ENCODE measurements at regions not wholly inside any gene's neighbourhood (a gene's known extent, or its start where the extent isn't known, plus 50 kb on each side); places are given as distances from the start of the nearest gene placed in this dataset.
"Not testable (repeated sequence)": the region's sequence is repeated elsewhere in the genome, so short reads cannot be mapped to it uniquely, and the experiment has no call there.

DNA sequence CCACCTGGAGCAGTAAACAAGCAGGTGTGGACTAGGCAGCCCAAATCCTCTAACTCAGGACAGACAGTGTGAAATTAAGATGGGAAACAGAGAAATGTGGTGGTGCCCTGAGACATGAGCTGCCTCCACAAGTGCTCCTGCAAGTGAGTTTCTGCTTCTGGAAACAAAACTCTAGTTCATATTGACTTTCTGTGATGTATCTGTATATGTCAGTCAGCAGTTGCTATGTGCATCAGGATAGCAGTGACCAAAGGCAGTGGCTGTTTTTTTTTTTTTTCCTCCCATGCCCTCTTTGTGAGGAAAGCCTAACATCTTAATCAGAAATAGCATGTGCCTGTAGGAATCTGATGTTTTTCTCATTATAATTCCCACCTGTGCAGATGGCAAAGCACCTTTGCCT is 318.4 kb upstream of the SEMA6A start:
- in situ Hi-C loops (cut with HindIII; ENCODE audit: low sequenced_read_pairs): no loop called here

DNA sequence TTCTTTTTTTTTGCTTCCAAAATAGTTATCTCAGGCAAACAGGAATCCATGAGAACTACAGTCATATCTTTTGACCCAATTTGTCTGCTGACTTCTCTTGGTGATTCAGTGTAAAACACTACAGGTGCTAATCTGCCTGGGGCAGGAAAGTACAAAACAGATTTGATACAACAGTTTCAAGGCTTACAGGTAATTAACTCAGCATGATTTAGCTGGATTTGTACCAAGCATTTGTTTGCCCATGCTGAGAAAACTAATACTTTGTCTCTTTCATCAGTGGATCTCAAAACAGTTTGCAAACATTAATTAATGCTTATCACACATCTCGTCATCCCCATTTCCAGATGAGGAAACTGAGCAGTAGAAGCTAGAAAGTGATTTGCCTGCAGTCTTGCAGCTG is 312.5 kb upstream of the SEMA6A start:
- in situ Hi-C loops (cut with HindIII; ENCODE audit: low sequenced_read_pairs): no loop called here

DNA sequence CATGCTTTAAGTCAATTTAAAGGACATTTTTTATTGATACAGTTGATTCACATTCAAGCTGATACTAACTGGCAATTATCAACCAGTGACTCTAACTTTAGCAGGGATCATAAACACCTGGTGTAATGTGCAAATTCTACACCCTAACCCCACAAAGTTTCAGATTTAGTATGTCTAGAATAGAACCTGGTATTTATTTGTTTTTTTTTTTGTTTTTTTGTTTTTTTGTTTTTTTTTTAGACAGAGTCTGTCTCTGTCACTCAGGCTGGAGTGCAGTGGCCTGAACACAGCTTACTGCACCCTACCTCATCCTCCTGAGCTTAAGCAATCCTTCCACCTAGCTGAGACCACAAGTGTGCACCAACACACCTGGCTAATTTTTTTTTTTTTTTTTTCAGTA is 311.2 kb upstream of the SEMA6A start:
- in situ Hi-C loops (cut with HindIII; ENCODE audit: low sequenced_read_pairs): no loop called here

DNA sequence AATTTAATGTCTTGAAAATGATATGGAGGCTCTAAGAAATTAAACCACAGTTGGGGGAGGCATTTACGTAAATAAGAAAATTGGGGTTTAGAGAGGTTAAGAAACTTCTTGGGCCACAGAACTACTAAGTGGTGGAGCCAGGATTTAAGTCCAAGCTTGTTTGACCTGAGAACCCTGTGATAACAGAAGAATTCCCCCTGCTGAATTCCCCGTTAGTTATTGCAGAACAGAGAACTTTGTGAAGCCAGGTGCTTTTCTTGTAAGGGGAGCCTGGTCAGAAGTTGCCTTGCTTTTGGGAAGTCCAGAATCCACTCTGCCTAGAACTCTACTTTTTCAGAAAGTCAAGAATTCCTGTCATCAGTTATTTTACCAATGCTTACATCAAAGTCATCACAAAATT is 309.3 kb upstream of the SEMA6A start:
- in situ Hi-C loops (cut with HindIII; ENCODE audit: low sequenced_read_pairs): no loop called here

DNA sequence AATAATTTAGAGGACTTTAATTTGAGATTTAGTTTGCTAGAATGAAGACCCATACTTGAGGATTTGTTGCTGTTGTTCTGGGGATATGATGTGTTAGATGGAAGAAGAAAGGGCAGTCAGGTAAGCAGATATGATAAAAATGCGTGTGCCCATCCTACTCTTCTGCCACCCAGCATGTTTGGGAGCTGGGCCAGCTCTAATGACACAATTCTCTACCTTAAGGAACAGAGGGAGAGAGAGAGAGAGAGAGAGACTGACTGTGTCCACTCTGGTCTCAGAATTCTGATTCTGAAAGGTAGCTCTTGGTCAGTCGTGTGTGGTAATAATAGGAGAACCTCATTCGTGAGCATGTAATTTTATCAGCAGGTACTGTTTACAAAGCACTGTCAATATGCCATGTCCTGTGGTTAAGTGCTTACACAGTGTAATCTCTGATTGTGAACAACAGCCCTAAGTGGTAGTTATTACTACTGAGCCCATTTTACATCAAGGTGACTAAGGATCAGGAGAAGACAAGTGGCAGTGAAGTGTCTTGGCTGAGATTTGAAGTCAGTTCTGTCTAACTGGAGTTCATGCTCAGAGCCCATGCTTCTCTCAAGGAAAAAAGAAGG is 307.4 kb upstream of the SEMA6A start:
- in situ Hi-C loops (cut with HindIII; ENCODE audit: low sequenced_read_pairs): no loop called here

DNA sequence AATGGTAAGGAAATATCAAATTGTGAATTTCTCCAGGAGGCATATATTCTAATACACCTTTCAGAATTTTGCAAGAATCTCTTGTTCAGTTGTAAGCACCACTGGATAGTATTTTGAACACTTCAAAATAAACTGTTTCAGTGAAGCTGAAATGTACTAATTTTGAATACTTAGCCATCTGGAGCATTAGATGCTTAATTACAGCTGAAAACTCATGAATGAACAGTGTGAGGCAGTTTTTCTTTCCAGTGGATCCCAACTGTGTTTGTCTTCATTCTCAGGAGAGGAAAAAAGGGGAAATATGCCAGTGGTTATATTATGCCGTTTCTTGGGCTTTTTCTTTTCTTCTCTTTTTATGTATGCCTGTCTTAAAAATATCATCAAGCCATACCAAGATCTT is 306.0 kb upstream of the SEMA6A start:
- in situ Hi-C loops (cut with HindIII; ENCODE audit: low sequenced_read_pairs): no loop called here

DNA sequence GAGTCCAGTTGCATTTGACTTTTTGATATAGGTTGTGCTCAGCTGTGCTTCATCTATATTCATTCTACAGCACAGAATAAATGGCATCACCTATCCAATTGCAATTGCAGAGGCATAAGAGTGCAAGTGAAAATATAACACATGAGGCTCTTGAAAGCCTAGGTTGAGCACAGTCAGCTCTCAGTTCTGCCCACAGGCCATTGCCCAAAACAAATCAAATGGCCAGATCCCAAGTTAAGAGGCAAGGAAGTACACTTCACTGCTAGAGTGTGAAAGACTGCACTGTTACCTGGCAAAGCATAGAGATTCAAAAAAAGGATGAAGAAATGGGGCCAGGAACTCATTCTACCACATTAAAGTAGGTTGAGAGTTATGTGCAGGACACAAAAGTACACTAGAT is 305.5 kb upstream of the SEMA6A start:
- in situ Hi-C loops (cut with HindIII; ENCODE audit: low sequenced_read_pairs): no loop called here

DNA sequence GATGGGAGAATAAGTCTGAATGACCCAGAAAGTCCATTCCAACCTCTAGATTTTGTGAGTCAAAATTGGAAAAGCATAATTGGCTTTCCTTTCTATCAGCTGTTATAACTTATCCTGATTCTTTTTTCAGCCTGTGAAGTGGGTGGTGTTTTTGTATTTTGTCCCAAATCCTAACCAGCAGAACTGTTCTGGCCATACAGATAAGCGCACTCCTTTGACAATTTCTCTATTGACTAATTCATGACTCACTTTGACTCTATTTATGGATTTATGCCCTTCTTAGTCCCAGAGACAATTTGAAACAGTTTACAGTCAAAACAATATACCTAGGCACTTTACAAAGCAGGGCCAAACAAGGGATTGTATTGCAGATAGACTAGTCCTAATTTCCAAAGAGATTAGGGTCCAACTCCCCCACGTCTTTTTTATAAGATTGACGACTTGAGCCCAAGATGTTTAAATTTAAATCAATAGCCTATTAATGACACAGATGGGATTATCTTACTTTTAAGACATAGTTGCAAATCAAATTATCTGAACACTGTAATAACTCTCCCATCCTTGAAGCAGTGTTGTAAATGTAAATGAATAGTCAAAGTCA is 301.7 kb upstream of the SEMA6A start:
- in situ Hi-C loops (cut with HindIII; ENCODE audit: low sequenced_read_pairs): no loop called here

DNA sequence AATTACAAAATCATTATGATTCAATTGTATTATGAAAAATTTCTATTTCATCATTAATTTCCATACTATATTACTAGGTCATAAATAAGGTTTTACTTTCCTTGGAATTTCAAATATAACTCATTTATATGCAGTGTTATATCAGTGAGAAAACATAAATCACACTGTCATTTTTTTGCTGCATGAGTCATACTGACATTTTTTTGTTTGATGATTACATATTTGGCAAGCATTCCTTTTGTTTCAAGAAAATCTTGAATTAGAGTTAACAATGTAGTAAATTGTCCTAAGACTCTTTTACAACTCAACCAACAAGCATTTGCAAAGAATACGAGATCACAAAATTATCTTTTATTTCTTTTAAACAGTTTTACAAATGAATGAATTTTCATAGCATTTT is 298.4 kb upstream of the SEMA6A start:
- in situ Hi-C loops (cut with HindIII; ENCODE audit: low sequenced_read_pairs): no loop called here

DNA sequence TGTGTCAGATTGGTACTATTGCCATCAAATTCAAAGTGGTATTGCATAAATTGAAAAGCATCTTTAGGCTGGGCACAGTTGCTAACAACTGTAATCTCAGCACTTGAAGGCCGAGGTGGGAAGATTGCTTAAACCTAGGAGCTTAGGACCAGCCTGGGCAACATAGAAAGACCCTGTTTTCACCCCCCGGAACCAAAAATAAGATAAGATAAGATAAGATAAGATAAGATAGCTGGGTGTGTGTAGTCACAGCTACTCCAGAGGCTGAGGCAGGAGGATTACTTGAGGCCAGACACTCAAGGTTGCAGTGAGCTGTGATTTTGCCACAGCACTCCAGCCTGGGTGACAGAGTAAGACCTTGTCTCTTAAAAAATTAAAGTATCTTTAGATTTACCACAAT is 297.9 kb upstream of the SEMA6A start:
- in situ Hi-C loops (cut with HindIII; ENCODE audit: low sequenced_read_pairs): no loop called here

DNA sequence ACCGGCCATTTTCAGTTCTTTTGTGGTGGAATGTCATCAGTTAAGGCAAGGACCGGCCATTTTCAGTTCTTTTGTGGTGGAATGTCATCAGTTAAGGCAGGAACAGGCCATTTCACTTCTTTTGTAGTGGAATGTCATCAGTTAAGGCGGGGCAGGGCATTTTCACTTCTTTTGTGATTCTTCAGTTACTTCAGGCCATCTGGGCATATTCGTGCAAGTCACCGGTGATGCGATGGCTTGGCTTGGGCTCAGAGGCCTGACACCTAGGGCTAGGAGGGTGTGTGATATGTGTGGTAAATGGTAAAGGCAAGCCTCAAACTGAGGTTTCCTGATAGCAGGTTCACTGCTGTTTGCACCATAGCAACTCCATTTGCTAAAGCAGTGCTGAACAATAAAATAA is 293.2 kb upstream of the SEMA6A start:
- in situ Hi-C loops (cut with HindIII; ENCODE audit: low sequenced_read_pairs): not testable (repeated sequence)

DNA sequence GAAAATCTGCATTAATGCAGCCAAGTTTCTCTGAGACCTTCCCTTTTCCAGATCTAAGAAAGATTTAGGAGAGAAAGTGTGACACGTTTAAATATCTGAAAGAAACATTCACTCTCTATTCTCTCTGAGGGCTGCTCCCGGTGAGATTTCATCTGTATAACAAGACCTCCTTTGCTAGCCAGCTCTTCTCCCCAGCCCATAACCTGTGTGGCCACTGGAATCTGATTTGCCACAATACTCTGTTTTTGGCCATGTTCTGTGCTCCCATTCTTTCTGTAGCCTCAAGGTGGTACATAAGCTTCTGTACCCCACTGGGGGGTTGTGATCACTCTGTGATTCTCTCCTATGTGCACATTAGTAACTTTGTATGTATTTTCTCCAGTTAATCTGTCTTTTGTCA is 291.0 kb upstream of the SEMA6A start:
- in situ Hi-C loops (cut with HindIII; ENCODE audit: low sequenced_read_pairs): no loop called here

DNA sequence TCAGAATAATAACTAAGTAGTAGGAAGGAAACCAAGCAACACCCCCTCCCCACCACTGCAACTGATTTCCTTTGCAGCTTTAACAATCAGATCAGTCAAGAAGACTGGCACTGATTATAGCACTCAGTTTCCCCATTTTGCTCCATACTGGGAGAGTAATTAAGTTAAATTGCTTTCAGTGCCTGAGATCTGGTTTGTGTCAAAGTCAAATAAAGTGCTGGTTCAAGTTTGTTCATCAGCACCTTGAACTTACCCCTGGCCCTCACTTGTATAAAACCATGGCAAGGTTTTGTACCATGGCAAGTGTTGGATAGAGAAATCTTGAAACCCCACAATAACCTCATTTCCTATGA is 290.2 kb upstream of the SEMA6A start:
- in situ Hi-C loops (cut with HindIII; ENCODE audit: low sequenced_read_pairs): no loop called here

DNA sequence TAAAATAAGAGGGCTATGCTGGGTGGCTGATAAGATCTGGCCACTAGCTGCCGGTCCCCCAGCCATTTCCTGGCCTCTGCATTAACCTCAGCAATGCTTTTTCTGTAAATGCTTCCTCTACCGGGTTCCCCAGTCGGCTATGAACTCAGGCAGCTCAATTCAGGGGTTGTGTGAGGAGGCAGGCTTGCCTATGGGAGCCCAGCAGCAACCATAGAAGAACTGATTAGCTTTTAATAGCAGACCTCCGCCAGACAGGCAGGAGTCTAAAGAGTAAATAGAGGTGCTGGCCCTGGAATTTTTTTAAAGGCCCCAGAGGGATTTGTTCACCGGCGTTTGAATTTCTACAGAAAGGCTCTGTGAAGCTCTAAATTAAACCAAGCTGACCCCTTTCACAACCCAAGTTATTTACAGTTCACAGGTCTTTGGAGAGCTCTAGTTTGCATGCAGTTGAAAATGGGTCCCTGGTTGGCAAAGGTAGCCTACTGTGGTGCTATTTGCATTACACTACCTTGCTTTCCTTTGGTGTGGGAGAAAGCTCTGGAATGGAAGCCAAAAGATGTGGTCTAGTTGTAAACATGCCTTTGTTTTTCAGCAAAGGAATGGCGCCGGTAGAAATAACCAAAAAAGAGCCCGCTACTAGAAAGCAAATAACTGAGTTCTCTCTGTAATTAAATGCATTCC is 289.7 kb upstream of the SEMA6A start:
- in situ Hi-C loops (cut with HindIII; ENCODE audit: low sequenced_read_pairs): no loop called here

DNA sequence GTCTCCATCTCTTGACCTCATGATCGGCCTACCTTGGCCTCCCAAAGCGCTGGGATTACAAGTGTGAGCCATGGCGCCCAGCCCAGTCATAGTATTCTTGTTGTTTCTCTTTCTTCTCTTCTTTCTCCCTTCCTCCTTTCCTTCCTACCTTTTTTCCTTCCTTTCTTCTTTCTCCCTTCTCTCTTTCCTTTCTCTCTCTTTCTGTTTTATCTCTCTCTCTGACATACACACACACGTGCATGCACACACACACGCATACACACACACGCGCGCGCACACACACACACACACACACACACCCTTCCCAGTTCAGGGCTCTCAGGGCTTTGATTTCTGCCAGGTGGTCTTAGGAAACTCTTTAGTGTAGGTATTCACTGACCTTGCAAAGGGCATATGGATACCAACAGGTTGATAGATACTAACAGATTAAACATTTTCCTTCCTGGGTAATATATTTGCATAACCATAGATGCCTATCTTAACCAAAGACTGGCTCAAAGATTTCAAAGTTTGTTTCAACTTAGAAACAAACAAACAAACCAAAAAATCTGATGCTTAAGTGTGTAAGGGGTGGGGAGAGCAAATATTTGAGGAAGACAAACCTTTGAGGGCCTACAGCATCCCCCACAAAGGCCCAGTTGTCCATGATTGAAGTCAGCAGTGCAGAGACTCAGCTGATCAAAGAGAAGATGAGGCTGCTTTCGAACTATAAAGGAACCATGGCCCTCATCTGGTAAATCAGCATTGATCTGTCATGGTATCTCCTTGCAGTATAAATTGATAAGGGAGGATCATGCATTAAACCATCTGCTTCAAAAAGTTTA is 288.2 kb upstream of the SEMA6A start:
- in situ Hi-C loops (cut with HindIII; ENCODE audit: low sequenced_read_pairs): no loop called here

DNA sequence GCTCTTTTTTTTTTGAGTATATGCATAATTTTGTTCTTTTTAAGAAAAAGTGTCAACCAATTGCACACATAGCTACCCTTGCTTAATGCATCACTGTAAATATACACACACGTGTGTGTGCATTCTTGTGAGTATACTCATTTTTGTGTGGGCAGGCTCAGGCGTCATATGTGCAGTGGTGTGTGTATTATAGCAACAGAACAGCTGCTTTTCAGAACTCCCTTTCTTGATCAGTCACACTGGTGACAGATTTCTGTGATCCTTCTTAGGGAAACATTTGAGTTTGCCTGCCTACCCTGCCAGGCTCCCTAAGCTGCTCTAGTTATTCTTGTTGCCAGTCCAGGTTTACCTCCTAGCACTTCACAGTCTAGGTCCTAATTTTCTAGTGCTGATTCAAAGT is 287.0 kb upstream of the SEMA6A start:
- in situ Hi-C loops (cut with HindIII; ENCODE audit: low sequenced_read_pairs): no loop called here

DNA sequence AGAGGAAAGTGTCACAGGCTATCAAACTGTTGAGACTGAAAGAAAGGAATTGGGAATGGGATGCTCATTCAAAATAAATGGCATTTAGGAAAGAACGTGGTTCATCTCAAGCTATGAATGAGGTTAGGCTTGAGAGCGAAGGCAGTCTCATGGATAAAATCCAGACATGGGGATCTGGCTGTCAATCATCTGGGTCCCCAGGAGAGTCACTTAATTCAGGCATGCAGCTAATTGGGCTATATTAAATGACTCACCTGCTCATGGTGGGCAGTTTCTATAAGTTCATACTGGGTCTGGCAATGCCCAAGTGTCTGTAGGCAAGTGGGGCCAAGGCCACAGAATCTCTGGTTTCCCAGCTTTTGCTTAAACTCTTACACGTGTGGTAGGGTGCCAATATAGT is 286.5 kb upstream of the SEMA6A start:
- in situ Hi-C loops (cut with HindIII; ENCODE audit: low sequenced_read_pairs): no loop called here

DNA sequence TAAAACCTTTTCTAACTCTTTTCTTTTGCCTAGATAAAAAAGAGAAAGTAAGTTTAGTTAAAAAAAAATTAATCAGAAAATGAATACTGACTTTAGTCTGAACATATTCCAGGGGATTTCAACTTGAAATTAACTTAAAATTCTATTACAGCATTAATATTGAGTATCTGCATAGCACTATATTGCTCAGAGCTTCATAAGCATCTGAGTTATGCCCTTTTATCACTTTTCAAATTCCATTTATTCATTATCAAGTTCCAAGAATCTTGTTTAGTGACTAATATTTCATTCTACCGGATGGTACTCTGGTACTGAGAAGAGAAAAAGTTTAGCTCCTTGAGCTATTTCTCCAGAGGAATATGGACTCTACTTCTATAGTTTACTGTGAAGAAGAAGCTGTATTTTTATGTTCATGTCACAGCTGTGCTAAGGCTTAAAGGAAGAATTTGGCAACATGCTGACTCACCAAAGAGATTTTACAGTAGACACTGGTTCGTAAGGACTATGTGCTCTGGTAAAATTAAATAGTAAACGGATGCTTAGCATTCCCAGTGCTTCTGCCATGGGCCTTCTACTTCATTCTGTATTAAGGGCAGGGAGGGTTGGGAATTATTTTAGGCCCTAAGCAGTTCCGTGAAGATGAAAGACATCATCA is 285.2 kb upstream of the SEMA6A start:
- in situ Hi-C loops (cut with HindIII; ENCODE audit: low sequenced_read_pairs): no loop called here

DNA sequence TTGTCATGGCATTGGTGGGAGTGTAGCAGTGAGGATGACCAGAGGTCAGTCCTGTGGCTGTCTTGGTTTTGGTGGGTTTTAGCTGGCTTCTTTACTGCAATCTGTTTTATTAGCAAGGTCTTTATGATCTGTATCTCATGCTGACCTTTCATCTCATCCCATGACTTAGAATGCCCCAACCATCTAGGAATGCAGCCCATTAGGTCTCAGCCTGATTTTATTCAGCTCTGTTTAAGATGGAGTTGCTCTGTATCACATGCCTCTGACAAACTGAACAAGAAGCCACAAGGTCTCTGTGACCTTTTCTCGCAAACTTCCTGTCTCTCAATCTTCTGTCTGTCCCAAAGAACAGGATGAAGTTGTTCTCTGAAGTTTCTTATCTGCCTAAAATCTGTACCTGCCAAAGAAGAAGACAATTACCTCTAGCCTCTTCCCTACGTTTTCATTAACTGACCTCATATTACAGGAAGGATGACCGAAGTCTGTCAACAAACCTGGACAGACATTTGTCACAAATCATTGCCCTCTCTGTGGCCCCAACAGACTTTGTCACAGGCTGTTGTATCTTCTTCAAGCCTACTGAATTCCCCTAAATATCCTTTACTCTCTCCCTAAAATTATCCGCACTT is 284.2 kb upstream of the SEMA6A start:
- in situ Hi-C loops (cut with HindIII; ENCODE audit: low sequenced_read_pairs): no loop called here

DNA sequence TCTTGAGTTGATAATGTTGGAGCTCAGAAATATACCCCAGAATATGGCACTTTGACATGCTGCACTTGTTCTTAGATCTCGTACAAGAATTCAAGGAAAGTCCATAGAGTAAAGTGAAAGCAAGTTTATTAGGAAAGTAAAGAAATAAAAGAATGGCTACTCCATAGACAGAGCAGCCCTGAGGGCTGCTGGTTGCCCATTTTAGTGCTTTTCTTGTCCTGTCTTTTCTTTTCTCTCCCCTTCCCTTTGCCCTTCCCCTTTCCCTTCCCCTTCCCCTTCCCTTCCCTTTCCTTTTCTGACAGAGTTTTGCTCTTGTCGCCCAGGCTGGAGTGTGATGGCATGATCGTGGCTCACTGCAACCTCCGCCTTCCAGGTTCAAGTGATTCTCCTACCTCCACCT is 283.4 kb upstream of the SEMA6A start:
- in situ Hi-C loops (cut with HindIII; ENCODE audit: low sequenced_read_pairs): not testable (repeated sequence)

DNA sequence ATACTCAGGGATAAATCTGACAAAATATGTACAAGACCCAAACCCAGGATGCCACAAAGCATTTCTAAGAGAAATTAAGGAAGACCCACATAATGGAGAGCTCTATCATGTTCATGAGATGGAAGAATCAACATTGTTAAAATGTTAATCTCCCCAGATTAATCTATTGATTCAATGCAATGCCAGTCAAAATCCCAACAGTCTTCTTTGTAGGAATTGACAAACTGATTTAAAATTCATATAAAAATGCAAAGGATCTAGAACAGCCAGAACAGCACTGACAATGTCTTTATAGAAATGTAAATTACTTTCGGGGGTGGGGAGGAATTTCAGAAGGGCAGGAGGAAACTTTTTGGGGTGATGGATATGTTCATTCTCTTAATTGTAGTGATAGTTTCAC is 281.6 kb upstream of the SEMA6A start:
- in situ Hi-C loops (cut with HindIII; ENCODE audit: low sequenced_read_pairs): no loop called here

Measured in endothelial cell of hepatic sinusoid (primary cell).